ENCODE measurements at regions not wholly inside any gene's neighbourhood (a gene's known extent, or its start where the extent isn't known, plus 50 kb on each side); places are given as distances from the start of the nearest gene placed in this dataset.
"Not testable (repeated sequence)": the region's sequence is repeated elsewhere in the genome, so short reads cannot be mapped to it uniquely, and the experiment has no call there.

DNA sequence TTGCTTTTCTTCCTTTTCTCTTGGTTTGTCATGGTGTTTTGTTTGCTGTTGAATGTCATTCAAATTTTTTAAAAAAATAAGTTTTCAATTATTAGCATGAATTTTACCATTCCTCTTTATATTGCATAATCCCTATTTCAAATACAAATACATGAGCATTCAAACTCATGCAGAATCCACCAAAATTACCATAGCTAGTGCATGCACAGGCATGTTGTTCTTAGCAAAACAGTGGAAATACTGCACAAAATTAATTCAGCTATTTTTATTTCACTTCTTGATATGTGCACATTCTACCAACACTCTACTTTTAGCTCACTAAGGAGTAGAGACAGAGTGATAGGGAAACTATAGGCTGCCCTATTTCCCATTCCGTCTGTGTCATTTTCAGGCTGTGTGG is 670.1 kb upstream of the LRRN3 start:
- DNase-seq = no peak

GRCh38 chr7:110421490-110422241 is 669.3 kb upstream of the LRRN3 start:
- no peak for DNase-seq

- DNase-seq = no peak
Measured at GRCh38 chr7:110432061-110432553, 658.8 kb upstream of the LRRN3 start.

DNA sequence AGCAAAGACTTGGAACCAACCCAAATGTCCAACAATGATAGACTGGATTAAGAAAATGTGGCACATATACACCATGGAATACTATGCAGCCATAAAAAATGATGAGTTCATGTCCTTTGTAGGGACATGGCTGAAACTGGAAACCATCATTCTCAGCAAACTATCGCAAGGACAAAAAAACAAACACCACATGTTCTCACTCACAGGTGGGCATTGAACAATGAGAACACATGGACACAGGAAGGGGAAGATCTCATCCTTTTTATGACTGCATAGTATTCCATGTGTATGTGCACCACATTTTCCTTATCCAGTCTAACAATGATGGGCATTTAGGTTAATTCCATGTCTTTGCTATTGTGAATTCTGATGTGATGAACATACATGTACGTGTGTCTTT is 652.0 kb upstream of the LRRN3 start:
- not testable (repeated sequence) for DNase-seq

DNA sequence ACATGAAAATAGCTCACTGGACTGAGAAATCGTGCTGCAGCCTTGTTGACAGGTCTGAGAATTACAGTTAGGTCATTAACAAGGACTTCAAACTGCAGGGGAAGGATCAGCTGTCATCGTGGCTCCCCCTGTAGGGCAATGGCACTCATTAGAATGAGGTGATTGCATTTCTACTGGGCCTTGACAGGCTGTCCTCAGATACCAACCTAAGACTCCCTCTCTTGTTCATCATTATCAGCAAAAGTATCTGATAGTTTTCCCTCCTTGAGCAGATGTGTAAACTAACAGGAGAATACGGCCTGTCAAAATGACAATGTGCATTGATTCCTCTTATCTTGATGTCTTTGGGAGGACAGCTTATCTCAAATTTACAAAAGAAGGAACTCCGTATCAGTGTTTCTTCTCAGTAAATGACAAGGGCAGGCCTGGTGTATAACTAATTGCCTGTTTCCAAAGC is 648.5 kb upstream of the LRRN3 start:
- DNase-seq = peak; percentile 85

GRCh38 chr7:110446658-110447057 is 644.3 kb upstream of the LRRN3 start:
- DNase-seq = no peak

DNA sequence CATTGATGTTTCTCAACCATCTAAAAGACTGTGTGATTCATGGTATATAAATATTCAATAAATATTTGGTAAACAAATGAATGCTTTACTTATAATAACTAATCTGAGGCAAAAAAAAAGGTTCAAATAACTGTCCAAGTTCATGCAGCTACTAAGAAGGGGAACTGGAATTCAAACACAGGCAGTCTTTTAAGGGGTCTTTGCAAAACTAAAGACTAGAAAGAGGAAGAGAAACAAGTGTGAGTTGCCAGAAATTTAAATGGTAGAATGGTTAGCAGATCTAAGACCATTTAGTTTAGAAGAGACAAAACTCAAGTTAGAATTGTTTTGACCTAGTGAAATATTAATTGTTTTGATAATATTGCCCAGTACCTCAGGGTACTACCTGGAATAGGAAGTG is 642.0 kb upstream of the LRRN3 start:
- no peak for DNase-seq

- DNase-seq = no peak
Measured at GRCh38 chr7:110454713-110455112, 636.2 kb upstream of the LRRN3 start.

- DNase-seq = no peak
Measured at GRCh38 chr7:110461621-110462020, 629.3 kb upstream of the LRRN3 start.

DNA sequence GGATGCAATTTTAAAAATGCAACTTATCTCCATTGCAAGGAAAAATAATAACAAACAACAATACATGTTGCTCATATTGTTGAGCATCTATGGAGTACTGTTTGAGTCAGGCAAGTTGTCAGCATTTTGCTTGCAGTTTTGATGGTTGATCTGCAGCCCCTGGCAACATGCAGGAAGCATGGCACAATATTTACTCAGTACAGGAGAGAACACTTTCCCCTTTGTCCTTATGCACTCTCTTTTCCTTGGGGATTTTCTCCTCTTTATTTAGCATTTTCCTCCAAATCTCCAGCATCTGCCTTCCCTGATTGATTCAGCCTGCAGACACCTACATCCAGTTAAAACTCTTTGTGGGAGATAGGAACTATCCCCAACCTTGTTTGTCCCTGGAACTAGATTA is 620.5 kb upstream of the LRRN3 start:
- no peak for DNase-seq

DNA sequence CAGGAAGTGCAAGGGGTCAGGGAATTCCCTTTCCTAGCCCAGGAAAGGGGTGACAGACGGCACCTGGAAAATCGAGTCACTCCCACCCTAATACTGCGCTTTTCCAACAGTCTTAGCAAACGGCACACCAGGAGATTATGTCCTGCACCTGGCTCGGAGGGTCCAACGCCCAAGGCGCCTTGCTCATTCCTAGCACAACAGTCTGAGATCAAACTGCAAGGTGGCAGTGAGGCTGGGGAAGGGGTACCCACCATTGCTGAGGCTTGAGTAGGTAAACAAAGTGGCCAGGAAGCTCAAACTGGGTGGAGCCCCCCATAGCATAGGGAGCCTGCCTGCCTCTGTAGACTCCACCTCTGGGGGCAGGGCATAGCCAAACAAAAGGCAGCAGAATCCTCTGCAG is 618.5 kb upstream of the LRRN3 start:
- DNase-seq = not testable (repeated sequence)

GRCh38 chr7:110480964-110481363 is 610.0 kb upstream of the LRRN3 start:
- DNase-seq = no peak

- DNase-seq = no peak
Measured at GRCh38 chr7:110483553-110483952, 607.4 kb upstream of the LRRN3 start.

- DNase-seq = no peak
Measured at GRCh38 chr7:110484356-110484755, 606.6 kb upstream of the LRRN3 start.

DNA sequence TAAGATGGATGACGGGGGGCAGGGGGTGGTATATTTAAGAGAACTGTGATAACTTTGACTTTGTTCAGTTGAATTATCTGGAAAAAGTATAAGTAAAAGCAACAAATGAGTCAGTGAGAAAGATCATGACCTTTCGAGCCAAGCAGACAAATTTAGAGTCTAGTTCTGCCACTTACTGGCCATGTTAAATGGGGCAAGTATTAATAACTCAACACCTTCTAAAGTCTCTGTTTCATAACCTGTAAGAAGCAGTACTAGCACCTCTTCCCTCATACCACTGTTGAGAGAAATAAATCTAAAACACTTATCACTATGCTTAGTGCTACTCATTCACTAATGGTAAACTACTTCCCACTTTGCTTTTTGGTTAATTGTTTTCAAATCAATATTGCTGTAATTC is 604.4 kb upstream of the LRRN3 start:
- DNase-seq = no peak

- no peak for DNase-seq
Measured at GRCh38 chr7:110502888-110503465, 588.0 kb upstream of the LRRN3 start.

DNA sequence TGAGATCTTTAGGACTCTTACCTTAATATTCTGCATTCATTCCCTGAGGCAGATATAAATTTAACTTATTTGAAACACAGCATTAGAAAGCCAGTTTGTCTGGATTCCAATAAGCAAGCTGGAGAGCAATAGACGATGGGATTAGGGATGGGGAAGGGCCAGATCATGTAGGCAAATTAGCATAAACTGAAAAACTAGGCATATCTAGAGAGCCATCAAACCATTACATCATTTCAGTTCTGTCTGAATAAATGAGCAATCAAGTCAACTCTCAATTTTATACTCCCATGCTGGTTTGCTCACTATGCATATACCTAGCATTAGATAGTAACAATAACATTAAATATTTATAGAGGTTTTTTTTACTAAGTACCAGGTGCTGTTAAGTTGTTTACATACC is 583.6 kb upstream of the LRRN3 start:
- DNase-seq = no peak

DNA sequence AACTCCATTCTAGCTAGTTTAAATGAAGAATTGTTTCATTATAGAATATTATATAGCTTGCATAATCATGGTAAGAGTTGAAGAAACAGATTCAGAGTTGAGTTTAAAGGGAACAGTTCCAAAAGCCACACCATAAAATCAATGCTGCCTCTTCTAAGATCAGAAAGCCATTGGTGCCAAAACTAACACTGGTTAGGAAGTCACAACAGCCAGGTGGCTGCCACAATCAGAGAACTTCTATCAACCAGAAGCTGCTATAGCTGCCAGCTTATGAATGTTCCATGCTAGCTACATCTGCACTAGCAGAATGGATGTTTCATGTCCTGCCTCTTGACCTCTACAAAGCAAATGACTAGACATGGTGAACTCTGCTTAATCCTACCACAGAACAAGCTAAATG is 583.1 kb upstream of the LRRN3 start:
- no peak for DNase-seq

- not testable (repeated sequence) for DNase-seq
Measured at GRCh38 chr7:110514975-110515551, 575.9 kb upstream of the LRRN3 start.

- DNase-seq = no peak
Measured at GRCh38 chr7:110519851-110520250, 571.1 kb upstream of the LRRN3 start.

DNA sequence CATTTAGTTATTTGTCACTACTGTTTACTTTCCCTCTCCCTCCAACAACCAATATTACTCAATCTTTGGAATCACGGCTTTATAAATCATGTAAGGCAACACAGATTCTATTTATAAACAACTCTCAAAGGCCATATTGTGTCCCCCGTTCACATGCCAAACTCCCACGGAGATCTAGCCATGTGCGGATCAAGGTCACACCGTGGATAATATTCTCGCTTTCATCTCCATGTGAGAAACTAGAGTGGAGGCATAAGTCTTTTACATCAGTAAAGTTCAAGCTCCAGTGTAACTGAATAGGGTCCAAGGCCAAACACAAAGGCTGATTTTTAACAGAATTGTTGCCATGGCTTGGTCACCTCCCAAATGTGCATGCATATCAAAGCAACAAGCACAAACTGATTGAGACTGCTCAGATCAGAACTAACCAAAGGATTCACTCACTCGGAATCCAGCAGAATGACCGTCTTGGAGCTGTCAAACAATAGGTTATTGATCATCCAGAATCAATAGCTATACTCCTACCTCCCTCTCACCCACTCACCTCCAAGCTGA is 569.5 kb upstream of the LRRN3 start:
- no peak for DNase-seq

DNA sequence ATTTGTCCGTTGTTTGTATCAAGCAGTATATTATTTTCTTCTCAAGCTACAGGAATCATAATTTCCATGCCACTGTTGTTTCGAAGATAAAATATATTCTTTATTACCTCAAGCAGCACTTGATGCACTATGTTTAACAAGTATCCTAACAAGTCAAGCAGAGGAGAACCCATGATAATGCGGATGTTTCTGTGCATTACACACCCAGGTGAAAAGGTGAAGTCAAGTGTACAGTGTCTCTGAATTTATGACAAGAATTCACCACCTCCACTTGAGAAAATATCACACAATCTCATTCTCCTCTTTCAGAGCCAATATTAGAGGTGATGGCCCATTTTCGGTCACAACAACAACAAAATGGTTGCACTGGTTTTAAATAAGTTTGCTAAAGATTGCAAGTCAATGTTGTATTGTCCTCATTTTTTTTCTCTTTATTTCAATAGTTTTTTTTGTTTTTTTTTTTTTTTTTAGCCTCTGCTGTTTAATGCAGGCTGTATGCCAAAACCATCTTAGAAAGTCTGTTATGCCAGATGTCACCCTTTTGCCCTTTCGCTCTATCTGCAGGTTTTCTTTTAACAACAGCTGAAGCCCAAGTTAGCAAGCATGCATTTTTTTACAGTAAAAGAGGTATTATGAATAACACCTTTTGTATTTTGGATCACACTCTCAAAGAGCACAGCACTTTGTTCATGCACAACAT is 568.7 kb upstream of the LRRN3 start:
- DNase-seq = no peak

DNA sequence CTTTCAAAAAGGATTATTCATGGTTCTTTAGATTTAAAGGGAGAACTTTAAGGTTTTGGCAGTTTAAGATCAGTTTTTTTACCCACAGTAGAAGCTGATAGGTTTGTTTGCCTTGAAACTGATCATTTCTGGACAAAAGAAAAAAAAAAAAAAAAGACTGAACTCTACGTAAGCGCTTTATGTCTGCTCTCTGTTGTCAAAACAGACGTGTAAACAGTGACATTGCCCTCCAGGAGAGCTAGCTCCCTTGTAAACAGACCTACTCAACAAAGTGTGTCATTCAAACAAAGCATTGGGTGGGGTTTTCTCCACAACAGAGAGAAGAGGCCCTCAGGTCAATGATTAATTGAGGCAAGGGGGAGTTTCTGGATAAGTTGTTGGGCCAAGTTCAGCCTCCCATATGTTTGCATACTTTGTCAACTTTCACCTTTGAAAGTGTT is 568.1 kb upstream of the LRRN3 start:
- DNase-seq = peak; percentile 88

Measured in islet precursor cell (in vitro differentiated cells).